ENCODE measurements at regions not wholly inside any gene's neighbourhood (a gene's known extent, or its start where the extent isn't known, plus 50 kb on each side); places are given as distances from the start of the nearest gene placed in this dataset.

DNA sequence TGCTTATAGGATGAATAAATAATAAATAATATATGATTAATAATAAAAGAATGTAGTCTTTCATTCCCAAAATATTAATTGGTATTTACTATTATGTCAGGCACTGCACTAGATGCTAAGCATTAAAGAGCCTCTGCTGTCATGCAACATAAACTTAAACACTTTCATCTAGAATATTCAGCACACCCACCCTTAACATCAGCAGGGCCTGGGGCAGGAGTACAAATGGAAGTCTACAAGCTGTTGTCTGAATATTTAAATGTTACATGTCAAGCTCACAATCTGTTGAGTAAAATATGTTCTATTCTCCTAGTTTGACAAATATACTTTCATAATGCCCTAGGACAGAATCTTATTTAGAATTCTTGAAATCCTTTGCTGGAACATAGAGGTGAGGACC lies 395.1 kb downstream of the EPM2A start:
- TF ChIP-seq, protein P1, sequence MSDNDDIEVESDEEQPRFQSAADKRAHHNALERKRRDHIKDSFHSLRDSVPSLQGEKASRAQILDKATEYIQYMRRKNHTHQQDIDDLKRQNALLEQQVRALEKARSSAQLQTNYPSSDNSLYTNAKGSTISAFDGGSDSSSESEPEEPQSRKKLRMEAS (CRISPR knock-in tag; IDR thresholded peaks at IDR 0.05): no peak
- TF ChIP-seq, protein P2, sequence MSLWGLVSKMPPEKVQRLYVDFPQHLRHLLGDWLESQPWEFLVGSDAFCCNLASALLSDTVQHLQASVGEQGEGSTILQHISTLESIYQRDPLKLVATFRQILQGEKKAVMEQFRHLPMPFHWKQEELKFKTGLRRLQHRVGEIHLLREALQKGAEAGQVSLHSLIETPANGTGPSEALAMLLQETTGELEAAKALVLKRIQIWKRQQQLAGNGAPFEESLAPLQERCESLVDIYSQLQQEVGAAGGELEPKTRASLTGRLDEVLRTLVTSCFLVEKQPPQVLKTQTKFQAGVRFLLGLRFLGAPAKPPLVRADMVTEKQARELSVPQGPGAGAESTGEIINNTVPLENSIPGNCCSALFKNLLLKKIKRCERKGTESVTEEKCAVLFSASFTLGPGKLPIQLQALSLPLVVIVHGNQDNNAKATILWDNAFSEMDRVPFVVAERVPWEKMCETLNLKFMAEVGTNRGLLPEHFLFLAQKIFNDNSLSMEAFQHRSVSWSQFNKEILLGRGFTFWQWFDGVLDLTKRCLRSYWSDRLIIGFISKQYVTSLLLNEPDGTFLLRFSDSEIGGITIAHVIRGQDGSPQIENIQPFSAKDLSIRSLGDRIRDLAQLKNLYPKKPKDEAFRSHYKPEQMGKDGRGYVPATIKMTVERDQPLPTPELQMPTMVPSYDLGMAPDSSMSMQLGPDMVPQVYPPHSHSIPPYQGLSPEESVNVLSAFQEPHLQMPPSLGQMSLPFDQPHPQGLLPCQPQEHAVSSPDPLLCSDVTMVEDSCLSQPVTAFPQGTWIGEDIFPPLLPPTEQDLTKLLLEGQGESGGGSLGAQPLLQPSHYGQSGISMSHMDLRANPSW (CRISPR knock-in tag; conservative IDR thresholded peaks at IDR 0.05; ENCODE audit: low read depth): no peak
- TF ChIP-seq ATF1 (CRISPR knock-in tag; IDR thresholded peaks at IDR 0.05): no peak
- TF ChIP-seq TCF7 (CRISPR knock-in tag; IDR thresholded peaks at IDR 0.05; ENCODE audit: low read depth): no peak
- no peak for TF ChIP-seq FOXJ3 (CRISPR knock-in tag; IDR thresholded peaks at IDR 0.05; ENCODE audit: borderline replicate concordance)
- no peak for TF ChIP-seq JUN (CRISPR knock-in tag; IDR thresholded peaks at IDR 0.05)
- TF ChIP-seq TP53 (CRISPR knock-in tag; IDR thresholded peaks at IDR 0.05): no peak
- POLR2A ChIA-PET: no interaction called here
- Mint-ChIP-seq H3K4me1 (peaks cover 3% of the 10 kb centered on the region; the same call in 1 of the 2 replicates), H3K27me3 (ENCODE audit: low read depth) (no peaks in the 10 kb centered on the region), H3K9me3 (no peaks in the 10 kb centered on the region), H3K27ac (no peak overlapping the region), H3K4me3 (no peak overlapping the region), H3K36me3 (no peaks in the 10 kb centered on the region)
- DNase-seq (ENCODE audit: low spot score) (no peak), ATAC-seq (no peak)
- CTCF ChIA-PET: no interaction called here

DNA sequence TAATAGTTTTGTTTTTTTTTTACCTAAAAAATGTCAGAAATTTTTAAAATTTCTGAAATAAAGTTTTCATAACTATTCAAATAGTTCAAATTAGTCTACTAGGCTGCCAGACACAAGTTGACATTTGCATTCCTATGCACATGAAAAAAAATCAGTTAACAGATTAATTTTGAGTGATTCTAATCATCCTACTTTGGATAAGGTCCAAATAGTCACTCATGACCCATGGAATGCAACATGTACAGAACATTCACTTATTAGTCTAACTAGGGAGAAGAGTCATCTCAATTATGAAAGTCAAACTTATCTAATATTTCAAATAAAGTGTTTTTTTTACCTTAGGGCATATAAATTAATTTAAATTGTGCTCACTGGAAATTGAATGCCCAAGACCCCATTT lies 390.2 kb downstream of the EPM2A start:
- ChIA-PET POLR2A (no interaction called here), CTCF (no interaction called here)
- Mint-ChIP-seq H3K4me1 (peaks cover 17% of the 10 kb centered on the region), H3K36me3 (no peaks in the 10 kb centered on the region), H3K27me3 (ENCODE audit: low read depth) (no peaks in the 10 kb centered on the region), H3K4me3 (no peak overlapping the region), H3K9me3 (no peaks in the 10 kb centered on the region), H3K27ac (no peak overlapping the region)
- DNase-seq (ENCODE audit: low spot score) (no peak), ATAC-seq (no peak)
- no peak for TF ChIP-seq ELF4 (CRISPR knock-in tag; IDR thresholded peaks at IDR 0.05; ENCODE audit: low read depth)
- TF ChIP-seq, protein P3, sequence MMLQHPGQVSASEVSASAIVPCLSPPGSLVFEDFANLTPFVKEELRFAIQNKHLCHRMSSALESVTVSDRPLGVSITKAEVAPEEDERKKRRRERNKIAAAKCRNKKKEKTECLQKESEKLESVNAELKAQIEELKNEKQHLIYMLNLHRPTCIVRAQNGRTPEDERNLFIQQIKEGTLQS (CRISPR knock-in tag; conservative IDR thresholded peaks at IDR 0.05): no peak
- no peak for TF ChIP-seq TCF7 (CRISPR knock-in tag; IDR thresholded peaks at IDR 0.05; ENCODE audit: low read depth)
- TF ChIP-seq, protein P4, sequence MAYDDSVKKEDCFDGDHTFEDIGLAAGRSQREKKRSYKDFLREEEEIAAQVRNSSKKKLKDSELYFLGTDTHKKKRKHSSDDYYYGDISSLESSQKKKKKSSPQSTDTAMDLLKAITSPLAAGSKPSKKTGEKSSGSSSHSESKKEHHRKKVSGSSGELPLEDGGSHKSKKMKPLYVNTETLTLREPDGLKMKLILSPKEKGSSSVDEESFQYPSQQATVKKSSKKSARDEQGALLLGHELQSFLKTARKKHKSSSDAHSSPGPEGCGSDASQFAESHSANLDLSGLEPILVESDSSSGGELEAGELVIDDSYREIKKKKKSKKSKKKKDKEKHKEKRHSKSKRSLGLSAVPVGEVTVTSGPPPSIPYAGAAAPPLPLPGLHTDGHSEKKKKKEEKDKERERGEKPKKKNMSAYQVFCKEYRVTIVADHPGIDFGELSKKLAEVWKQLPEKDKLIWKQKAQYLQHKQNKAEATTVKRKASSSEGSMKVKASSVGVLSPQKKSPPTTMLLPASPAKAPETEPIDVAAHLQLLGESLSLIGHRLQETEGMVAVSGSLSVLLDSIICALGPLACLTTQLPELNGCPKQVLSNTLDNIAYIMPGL (CRISPR knock-in tag; IDR thresholded peaks at IDR 0.05): no peak
- no peak for TF ChIP-seq JAZF1 (CRISPR knock-in tag; IDR thresholded peaks at IDR 0.05)
- no peak for TF ChIP-seq NFYB (CRISPR knock-in tag; conservative IDR thresholded peaks at IDR 0.05; ENCODE audit: low read depth)
- no peak for TF ChIP-seq NFATC4 (CRISPR knock-in tag; IDR thresholded peaks at IDR 0.05)
- TF ChIP-seq CBFB (CRISPR knock-in tag; IDR thresholded peaks at IDR 0.05; ENCODE audit: low read depth): no peak
- TF ChIP-seq, protein P5, sequence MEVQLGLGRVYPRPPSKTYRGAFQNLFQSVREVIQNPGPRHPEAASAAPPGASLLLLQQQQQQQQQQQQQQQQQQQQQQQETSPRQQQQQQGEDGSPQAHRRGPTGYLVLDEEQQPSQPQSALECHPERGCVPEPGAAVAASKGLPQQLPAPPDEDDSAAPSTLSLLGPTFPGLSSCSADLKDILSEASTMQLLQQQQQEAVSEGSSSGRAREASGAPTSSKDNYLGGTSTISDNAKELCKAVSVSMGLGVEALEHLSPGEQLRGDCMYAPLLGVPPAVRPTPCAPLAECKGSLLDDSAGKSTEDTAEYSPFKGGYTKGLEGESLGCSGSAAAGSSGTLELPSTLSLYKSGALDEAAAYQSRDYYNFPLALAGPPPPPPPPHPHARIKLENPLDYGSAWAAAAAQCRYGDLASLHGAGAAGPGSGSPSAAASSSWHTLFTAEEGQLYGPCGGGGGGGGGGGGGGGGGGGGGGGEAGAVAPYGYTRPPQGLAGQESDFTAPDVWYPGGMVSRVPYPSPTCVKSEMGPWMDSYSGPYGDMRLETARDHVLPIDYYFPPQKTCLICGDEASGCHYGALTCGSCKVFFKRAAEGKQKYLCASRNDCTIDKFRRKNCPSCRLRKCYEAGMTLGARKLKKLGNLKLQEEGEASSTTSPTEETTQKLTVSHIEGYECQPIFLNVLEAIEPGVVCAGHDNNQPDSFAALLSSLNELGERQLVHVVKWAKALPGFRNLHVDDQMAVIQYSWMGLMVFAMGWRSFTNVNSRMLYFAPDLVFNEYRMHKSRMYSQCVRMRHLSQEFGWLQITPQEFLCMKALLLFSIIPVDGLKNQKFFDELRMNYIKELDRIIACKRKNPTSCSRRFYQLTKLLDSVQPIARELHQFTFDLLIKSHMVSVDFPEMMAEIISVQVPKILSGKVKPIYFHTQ (CRISPR knock-in tag; IDR thresholded peaks at IDR 0.05): no peak
- no peak for TF ChIP-seq FOXP1 (CRISPR knock-in tag; IDR thresholded peaks at IDR 0.05; ENCODE audit: borderline replicate concordance)
- no peak for TF ChIP-seq ZNF317 (CRISPR knock-in tag; IDR thresholded peaks at IDR 0.05; ENCODE audit: borderline replicate concordance, low read depth)
- TF ChIP-seq NR2C2 (CRISPR knock-in tag; IDR thresholded peaks at IDR 0.05): no peak
- TF ChIP-seq, protein P6, sequence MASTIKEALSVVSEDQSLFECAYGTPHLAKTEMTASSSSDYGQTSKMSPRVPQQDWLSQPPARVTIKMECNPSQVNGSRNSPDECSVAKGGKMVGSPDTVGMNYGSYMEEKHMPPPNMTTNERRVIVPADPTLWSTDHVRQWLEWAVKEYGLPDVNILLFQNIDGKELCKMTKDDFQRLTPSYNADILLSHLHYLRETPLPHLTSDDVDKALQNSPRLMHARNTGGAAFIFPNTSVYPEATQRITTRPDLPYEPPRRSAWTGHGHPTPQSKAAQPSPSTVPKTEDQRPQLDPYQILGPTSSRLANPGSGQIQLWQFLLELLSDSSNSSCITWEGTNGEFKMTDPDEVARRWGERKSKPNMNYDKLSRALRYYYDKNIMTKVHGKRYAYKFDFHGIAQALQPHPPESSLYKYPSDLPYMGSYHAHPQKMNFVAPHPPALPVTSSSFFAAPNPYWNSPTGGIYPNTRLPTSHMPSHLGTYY (CRISPR knock-in tag; IDR thresholded peaks at IDR 0.05): no peak
- TF ChIP-seq, protein P7, sequence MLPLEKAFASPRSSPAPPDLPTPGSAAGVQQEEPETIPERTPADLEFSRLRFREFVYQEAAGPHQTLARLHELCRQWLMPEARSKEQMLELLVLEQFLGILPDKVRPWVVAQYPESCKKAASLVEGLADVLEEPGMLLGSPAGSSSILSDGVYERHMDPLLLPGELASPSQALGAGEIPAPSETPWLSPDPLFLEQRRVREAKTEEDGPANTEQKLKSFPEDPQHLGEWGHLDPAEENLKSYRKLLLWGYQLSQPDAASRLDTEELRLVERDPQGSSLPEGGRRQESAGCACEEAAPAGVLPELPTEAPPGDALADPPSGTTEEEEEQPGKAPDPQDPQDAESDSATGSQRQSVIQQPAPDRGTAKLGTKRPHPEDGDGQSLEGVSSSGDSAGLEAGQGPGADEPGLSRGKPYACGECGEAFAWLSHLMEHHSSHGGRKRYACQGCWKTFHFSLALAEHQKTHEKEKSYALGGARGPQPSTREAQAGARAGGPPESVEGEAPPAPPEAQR (CRISPR knock-in tag; IDR thresholded peaks at IDR 0.05): no peak
- TF ChIP-seq ZBTB21 (CRISPR knock-in tag; IDR thresholded peaks at IDR 0.05; ENCODE audit: borderline replicate concordance): no peak
- no peak for TF ChIP-seq GABPB1 (CRISPR knock-in tag; IDR thresholded peaks at IDR 0.05)
- TF ChIP-seq, protein P8, sequence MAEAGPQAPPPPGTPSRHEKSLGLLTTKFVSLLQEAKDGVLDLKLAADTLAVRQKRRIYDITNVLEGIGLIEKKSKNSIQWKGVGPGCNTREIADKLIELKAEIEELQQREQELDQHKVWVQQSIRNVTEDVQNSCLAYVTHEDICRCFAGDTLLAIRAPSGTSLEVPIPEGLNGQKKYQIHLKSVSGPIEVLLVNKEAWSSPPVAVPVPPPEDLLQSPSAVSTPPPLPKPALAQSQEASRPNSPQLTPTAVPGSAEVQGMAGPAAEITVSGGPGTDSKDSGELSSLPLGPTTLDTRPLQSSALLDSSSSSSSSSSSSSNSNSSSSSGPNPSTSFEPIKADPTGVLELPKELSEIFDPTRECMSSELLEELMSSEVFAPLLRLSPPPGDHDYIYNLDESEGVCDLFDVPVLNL (CRISPR knock-in tag; IDR thresholded peaks at IDR 0.05; ENCODE audit: borderline replicate concordance, low read depth): no peak

Data from WTC11 (cell line).